ENCODE measurements at regions not wholly inside any gene's neighbourhood (a gene's known extent, or its start where the extent isn't known, plus 50 kb on each side); places are given as distances from the start of the nearest gene placed in this dataset.

DNA sequence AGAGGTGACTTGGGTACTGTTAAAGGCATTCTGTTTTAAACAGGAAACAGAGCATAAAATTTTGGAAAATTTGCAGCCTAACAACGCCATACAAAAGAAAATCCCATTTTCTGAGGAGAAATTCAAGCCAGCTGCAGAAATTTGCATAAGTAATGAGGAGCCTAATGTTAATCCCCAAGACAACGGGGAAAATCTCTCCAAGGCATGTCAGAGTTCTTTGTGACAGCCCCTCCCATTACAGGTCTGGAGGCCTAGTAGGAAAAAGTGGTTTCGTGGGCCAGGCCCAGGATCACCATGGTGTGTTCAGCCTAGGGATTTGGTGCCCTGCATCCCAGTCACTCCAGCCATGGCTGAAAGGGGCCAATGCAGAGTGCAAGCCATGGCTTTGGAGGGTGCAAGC lies 1333.1 kb upstream of the TENM4 start:
- no peaks in the 10 kb centered on the region for H3F3A ChIP-seq (ENCODE audit: low read length, unreplicated experiment)
- no peak overlapping the region for H3K9ac ChIP-seq (ENCODE audit: low read length)
- H4K20me1 ChIP-seq (ENCODE audit: low read length), result no peaks in the 10 kb centered on the region
- H3K4me2 ChIP-seq (ENCODE audit: low read length), result no peak overlapping the region
- no peaks in the 10 kb centered on the region for H3K9me3 ChIP-seq (ENCODE audit: low read length)
- no peaks in the 10 kb centered on the region for H3K36me3 ChIP-seq (ENCODE audit: low read depth, low read length)
- ATAC-seq (no peak), DNase-seq (no peak)
- CTCF ChIA-PET, result no interaction called here
- no TSS peak for BruUV-seq (replicated peaks)
- TF ChIP-seq EZH2phosphoT487 (IDR thresholded peaks at IDR 0.05; ENCODE audit: borderline replicate concordance, low read length) (no peak), CTCF (conservative IDR thresholded peaks at IDR 0.05; ENCODE audit: low read depth, low read length) (no peak), EZH2 (IDR thresholded peaks at IDR 0.05; ENCODE audit: low read length, unreplicated experiment) (no peak)
- no peaks in the 10 kb centered on the region for H3K27me3 ChIP-seq (ENCODE audit: low read length)
- no peaks in the 10 kb centered on the region for H3K4me1 ChIP-seq (ENCODE audit: insufficient read depth, low read length)
- POLR2A ChIA-PET (ENCODE audit: unreplicated experiment), result no interaction called here
- H3K9me2 ChIP-seq (replicated peaks; ENCODE audit: low read length), result no peaks in the 10 kb centered on the region
- H3K27ac ChIP-seq (ENCODE audit: low read length), result no peak overlapping the region
- no peaks in the 10 kb centered on the region for H3K79me2 ChIP-seq (ENCODE audit: low read length)
- intact Hi-C loops (cut with micrococcal nuclease), result no loop called here
- H2AFZ ChIP-seq (ENCODE audit: low read length), result no peak overlapping the region
- no peak overlapping the region for H3K4me3 ChIP-seq (ENCODE audit: low read length)

GRCh38 chr11:80771017-80771416 lies 1330.2 kb upstream of the TENM4 start:
- Histone ChIP-seq H3K9me3 (ENCODE audit: low read length) (no peaks in the 10 kb centered on the region), H3K79me2 (ENCODE audit: low read length) (no peaks in the 10 kb centered on the region), H3K4me1 (ENCODE audit: insufficient read depth, low read length) (no peaks in the 10 kb centered on the region), H2AFZ (ENCODE audit: low read length) (no peak overlapping the region), H3F3A (ENCODE audit: low read length, unreplicated experiment) (no peaks in the 10 kb centered on the region), H3K27ac (ENCODE audit: low read length) (no peak overlapping the region), H3K9ac (ENCODE audit: low read length) (no peak overlapping the region), H3K4me2 (ENCODE audit: low read length) (no peak overlapping the region), H3K9me2 (replicated peaks; ENCODE audit: low read length) (no peaks in the 10 kb centered on the region), H3K4me3 (ENCODE audit: low read length) (no peak overlapping the region), H3K36me3 (ENCODE audit: low read depth, low read length) (no peaks in the 10 kb centered on the region), H3K27me3 (ENCODE audit: low read length) (no peaks in the 10 kb centered on the region), H4K20me1 (ENCODE audit: low read length) (no peaks in the 10 kb centered on the region)
- no TSS peak for BruUV-seq (replicated peaks)
- ATAC-seq (no peak), DNase-seq (no peak)
- TF ChIP-seq CTCF (conservative IDR thresholded peaks at IDR 0.05; ENCODE audit: low read depth, low read length) (no peak), EZH2 (IDR thresholded peaks at IDR 0.05; ENCODE audit: low read length, unreplicated experiment) (no peak), EZH2phosphoT487 (IDR thresholded peaks at IDR 0.05; ENCODE audit: borderline replicate concordance, low read length) (no peak)
- ChIA-PET CTCF (no interaction called here), POLR2A (ENCODE audit: unreplicated experiment) (no interaction called here)
- intact Hi-C loops (cut with micrococcal nuclease), result no loop called here

GRCh38 chr11:80758787-80759186 lies 1318.0 kb upstream of the TENM4 start:
- Histone ChIP-seq H3K9me2 (replicated peaks; ENCODE audit: low read length) (no peaks in the 10 kb centered on the region), H3K27me3 (ENCODE audit: low read length) (no peaks in the 10 kb centered on the region), H3K27ac (ENCODE audit: low read length) (no peak overlapping the region), H3K4me1 (ENCODE audit: insufficient read depth, low read length) (no peaks in the 10 kb centered on the region), H3F3A (ENCODE audit: low read length, unreplicated experiment) (no peaks in the 10 kb centered on the region), H3K9ac (ENCODE audit: low read length) (no peak overlapping the region), H3K36me3 (ENCODE audit: low read depth, low read length) (no peaks in the 10 kb centered on the region), H2AFZ (ENCODE audit: low read length) (no peak overlapping the region), H3K4me2 (ENCODE audit: low read length) (no peak overlapping the region), H3K9me3 (ENCODE audit: low read length) (peaks cover 11% of the 10 kb centered on the region), H4K20me1 (ENCODE audit: low read length) (no peaks in the 10 kb centered on the region), H3K79me2 (ENCODE audit: low read length) (no peaks in the 10 kb centered on the region), H3K4me3 (ENCODE audit: low read length) (no peak overlapping the region)
- TF ChIP-seq CTCF (conservative IDR thresholded peaks at IDR 0.05; ENCODE audit: low read depth, low read length) (no peak), EZH2phosphoT487 (IDR thresholded peaks at IDR 0.05; ENCODE audit: borderline replicate concordance, low read length) (no peak), EZH2 (IDR thresholded peaks at IDR 0.05; ENCODE audit: low read length, unreplicated experiment) (no peak)
- POLR2A ChIA-PET (ENCODE audit: unreplicated experiment), result no interaction called here
- DNase-seq (no peak), ATAC-seq (no peak)
- BruUV-seq (replicated peaks), result no TSS peak
- CTCF ChIA-PET, result no interaction called here
- intact Hi-C loops (cut with micrococcal nuclease), result no loop called here

Data from PC-3 (cell line).